D721Med (cell line): ENCODE measurements at regions not wholly inside any gene's neighbourhood (a gene's known extent, or its start where the extent isn't known, plus 50 kb on each side); places are given as distances from the start of the nearest gene placed in this dataset.

Source experiments
- DNase-seq: peaks from one replicate; pipeline ENCODE4 v3.0.0; 2011; ENCODE audit warnings: low spot score; ENCODE audit not compliant: insufficient read length
- FAIRE-seq: peaks from 2 replicates; lab custom pipeline; 2011; peaks lifted over from hg19 to GRCh38; lab: Jason Lieb, UNC
- TF ChIP-seq, protein P1 (sequence below): IDR thresholded peaks from 2 replicates; pipeline ENCODE4 v1.5.1; 2012; ENCODE audit warnings: mild to moderate bottlenecking, control low read depth; ENCODE audit not compliant: insufficient read depth; ENCODE audit errors: missing control alignments

DNA sequence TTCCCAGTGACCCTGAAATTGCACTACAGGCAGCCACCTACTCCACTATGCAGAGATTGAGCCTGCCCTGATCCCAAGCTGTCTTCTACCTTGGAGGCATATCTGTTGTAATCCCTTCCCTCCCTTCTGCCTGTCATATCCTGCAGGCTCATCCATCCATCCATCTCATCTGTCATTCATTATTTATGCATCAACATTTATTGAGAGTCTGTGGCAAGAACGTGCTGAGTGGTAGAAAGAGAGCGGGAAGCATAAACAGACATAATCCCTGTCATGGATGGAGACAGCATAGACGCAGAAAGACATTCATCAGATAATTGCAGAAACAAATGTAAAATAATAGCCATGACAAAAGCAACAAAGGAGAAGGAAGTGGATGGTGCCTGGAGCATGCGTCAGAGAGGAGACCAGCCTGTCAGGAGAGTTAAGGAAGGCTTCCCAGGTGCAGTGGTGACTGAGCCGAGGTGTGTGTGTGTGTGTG lies 89.5 kb upstream of the CALM2 start:
- TF ChIP-seq, protein P1, sequence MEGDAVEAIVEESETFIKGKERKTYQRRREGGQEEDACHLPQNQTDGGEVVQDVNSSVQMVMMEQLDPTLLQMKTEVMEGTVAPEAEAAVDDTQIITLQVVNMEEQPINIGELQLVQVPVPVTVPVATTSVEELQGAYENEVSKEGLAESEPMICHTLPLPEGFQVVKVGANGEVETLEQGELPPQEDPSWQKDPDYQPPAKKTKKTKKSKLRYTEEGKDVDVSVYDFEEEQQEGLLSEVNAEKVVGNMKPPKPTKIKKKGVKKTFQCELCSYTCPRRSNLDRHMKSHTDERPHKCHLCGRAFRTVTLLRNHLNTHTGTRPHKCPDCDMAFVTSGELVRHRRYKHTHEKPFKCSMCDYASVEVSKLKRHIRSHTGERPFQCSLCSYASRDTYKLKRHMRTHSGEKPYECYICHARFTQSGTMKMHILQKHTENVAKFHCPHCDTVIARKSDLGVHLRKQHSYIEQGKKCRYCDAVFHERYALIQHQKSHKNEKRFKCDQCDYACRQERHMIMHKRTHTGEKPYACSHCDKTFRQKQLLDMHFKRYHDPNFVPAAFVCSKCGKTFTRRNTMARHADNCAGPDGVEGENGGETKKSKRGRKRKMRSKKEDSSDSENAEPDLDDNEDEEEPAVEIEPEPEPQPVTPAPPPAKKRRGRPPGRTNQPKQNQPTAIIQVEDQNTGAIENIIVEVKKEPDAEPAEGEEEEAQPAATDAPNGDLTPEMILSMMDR = no peak
- no peak for DNase-seq
- no peak for FAIRE-seq

DNA sequence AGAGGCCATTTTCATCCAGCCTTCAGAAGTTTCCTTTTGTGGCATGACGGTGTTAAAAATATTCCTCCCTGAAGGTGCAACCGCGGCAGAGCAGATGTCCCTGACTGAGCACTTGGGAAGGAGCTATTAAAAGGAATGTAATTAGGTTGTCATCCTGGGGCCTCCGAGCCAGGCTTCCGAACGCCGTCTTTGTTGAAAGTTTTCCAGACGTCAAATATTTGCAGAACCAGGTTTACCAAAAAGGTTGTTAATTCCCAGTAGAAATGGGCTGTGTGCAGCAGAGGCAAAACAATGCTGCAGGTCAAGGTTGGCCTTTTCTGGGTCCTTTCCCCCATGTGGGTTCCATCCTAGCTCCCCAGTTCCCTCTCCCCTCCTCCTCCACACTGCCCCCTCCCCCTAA lies 88.8 kb upstream of the CALM2 start:
- TF ChIP-seq, protein P1 = no peak
- FAIRE-seq (no peak), DNase-seq (no peak)

DNA sequence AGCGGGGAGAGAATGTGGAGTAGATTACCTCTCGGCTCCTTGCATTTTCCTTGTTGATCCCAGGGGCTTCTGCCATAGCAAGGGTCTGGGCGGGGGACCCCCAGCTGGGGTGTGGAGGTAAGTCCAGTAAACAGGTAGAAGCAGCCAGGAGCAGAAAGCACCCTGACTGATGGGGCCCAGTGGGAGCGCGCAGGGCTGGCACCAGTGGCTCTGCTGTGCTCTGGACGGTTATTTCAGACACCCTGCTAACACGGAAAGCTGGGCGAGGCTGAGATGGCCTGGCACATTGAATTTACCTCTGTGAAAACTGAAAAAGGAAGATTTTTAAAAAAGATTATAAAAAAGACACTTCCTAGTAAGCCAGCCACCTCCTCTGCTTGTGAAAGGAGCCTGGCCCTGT lies 88.4 kb upstream of the CALM2 start:
- TF ChIP-seq, protein P1 = no peak
- no peak for DNase-seq
- no peak for FAIRE-seq

DNA sequence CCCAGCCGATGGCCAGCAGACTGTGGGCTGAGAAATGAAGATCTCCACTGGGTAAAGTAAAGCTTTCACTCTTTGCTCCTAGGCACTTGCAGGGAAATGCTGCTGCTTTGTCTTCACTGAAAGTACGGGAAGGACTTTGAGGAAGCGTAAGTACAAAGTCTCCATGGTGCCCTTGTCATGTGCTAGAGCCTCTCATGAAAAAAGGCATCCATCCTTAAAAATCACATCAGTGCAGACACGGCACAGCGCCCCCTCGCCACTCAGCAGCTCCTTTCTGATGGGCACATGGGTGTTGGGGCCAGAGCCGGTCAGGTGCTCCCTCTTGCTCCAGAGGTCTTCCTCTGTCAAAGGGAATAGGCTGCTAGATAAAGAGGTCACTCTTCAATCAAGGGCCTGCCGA lies 87.8 kb upstream of the CALM2 start:
- TF ChIP-seq, protein P1 = no peak
- no peak for FAIRE-seq

DNA sequence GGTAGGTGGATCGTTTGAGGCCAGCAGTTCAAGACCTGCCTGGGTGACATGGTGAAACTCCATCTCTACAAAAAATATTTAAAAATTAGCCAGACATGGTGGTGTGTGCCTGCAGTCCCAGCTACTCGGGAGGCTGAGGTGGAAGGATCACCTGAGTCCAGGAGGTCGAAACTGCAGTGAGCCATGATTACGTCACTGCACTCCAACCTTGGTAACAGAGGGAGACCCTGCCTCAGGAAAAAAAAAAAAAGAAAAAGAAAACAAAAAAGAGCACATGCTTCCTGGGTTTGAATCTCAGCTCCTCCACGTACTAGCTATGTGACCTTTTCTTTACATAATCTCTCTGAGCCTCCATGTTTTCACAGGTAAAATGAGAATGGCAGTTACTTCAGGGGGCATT lies 86.3 kb upstream of the CALM2 start:
- TF ChIP-seq, protein P1 = no peak
- DNase-seq = no peak
- no peak for FAIRE-seq

More for the DNA sequence above, 87.8 kb upstream of the CALM2 start:
- DNase-seq = no peak

DNA sequence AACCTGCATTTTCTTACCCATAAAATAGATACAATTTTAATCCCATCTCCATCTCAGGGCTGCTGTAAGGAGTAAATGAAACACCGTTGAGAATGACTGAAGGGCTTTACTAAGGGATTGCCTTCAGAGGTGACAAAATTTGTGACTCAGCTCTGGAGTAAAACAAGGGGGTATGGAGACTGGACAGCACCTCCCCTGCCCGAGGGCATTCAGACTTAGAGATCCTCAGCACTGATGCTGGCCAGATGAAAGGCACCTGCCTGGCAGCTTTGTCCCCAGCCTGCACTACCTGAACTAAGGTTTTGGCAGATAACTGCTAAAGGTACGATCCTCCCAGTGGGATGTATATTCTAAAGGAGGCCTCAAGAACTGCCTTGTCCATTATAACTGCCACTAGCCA lies 84.7 kb upstream of the CALM2 start:
- FAIRE-seq = no peak
- TF ChIP-seq, protein P1 = no peak
- DNase-seq = no peak

DNA sequence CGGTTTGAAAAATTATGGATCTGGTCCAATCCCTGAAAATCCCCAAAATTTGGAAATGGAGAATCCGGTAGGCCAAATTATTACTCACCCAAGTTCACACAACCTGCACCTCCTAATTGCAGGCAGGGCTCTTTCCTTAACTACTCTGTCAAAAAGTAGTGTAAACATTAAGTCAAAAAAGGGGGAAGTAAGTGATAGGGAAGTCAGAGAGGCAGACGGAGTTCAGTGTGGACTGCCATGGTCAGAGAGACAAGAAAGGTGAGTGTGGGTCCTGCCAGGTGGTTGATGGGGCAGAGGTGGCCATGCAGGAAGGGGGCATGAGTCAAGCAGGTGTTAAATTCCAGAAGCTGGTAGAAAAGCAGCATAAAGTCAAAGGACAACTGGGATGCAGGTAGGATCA lies 83.5 kb upstream of the CALM2 start:
- TF ChIP-seq, protein P1 = no peak
- DNase-seq = no peak
- no peak for FAIRE-seq
